ENCODE measurements at regions not wholly inside any gene's neighbourhood (a gene's known extent, or its start where the extent isn't known, plus 50 kb on each side); places are given as distances from the start of the nearest gene placed in this dataset.

DNA sequence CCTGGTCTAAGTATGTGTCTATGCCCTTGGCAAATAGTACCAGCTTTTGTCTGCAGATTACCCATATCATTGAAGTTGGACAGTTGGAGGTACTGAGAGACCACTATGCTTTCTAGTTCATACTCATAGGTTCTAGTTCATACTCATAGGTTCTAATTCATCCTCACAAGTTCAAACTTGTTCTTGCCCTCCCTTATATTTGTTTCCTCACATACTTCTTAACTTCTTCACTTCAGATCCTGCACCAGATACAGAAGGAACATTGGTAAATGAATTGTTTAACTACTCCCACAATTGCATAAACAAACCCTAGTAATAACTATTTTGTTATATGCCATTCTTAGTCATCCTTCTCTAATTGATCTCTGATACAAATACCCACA is 172.2 kb downstream of the SLITRK1 start:
- no peak for TF ChIP-seq POLR2AphosphoS5 (IDR thresholded peaks at IDR 0.05; ENCODE audit: low read depth)
- TF ChIP-seq, protein P1, sequence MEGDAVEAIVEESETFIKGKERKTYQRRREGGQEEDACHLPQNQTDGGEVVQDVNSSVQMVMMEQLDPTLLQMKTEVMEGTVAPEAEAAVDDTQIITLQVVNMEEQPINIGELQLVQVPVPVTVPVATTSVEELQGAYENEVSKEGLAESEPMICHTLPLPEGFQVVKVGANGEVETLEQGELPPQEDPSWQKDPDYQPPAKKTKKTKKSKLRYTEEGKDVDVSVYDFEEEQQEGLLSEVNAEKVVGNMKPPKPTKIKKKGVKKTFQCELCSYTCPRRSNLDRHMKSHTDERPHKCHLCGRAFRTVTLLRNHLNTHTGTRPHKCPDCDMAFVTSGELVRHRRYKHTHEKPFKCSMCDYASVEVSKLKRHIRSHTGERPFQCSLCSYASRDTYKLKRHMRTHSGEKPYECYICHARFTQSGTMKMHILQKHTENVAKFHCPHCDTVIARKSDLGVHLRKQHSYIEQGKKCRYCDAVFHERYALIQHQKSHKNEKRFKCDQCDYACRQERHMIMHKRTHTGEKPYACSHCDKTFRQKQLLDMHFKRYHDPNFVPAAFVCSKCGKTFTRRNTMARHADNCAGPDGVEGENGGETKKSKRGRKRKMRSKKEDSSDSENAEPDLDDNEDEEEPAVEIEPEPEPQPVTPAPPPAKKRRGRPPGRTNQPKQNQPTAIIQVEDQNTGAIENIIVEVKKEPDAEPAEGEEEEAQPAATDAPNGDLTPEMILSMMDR (IDR thresholded peaks at IDR 0.05; ENCODE audit: insufficient read depth, low read length) = no peak
- no peak for TF ChIP-seq SPI1 (IDR thresholded peaks at IDR 0.05; ENCODE audit: borderline replicate concordance, low read depth)
- TF ChIP-seq, protein P2, sequence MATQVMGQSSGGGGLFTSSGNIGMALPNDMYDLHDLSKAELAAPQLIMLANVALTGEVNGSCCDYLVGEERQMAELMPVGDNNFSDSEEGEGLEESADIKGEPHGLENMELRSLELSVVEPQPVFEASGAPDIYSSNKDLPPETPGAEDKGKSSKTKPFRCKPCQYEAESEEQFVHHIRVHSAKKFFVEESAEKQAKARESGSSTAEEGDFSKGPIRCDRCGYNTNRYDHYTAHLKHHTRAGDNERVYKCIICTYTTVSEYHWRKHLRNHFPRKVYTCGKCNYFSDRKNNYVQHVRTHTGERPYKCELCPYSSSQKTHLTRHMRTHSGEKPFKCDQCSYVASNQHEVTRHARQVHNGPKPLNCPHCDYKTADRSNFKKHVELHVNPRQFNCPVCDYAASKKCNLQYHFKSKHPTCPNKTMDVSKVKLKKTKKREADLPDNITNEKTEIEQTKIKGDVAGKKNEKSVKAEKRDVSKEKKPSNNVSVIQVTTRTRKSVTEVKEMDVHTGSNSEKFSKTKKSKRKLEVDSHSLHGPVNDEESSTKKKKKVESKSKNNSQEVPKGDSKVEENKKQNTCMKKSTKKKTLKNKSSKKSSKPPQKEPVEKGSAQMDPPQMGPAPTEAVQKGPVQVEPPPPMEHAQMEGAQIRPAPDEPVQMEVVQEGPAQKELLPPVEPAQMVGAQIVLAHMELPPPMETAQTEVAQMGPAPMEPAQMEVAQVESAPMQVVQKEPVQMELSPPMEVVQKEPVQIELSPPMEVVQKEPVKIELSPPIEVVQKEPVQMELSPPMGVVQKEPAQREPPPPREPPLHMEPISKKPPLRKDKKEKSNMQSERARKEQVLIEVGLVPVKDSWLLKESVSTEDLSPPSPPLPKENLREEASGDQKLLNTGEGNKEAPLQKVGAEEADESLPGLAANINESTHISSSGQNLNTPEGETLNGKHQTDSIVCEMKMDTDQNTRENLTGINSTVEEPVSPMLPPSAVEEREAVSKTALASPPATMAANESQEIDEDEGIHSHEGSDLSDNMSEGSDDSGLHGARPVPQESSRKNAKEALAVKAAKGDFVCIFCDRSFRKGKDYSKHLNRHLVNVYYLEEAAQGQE (IDR thresholded peaks at IDR 0.05; ENCODE audit: insufficient replicate concordance, low read depth) = no peak

Data from HL-60 (cell line).